C4-2B (cell line): ENCODE measurements at regions not wholly inside any gene's neighbourhood (a gene's known extent, or its start where the extent isn't known, plus 50 kb on each side); places are given as distances from the start of the nearest gene placed in this dataset.

ENCODE experiments used
- ZFX ChIP-seq: fragments of 450-650 bp; IDR thresholded peaks from 2 replicates; pipeline ENCODE4 v1.6.1; 2017
- TF ChIP-seq, protein P1 (sequence below): fragments of 450-650 bp; conservative IDR thresholded peaks from 2 replicates; pipeline ENCODE4 v1.5.1; 2017; ENCODE audit warnings: mild to moderate bottlenecking

DNA sequence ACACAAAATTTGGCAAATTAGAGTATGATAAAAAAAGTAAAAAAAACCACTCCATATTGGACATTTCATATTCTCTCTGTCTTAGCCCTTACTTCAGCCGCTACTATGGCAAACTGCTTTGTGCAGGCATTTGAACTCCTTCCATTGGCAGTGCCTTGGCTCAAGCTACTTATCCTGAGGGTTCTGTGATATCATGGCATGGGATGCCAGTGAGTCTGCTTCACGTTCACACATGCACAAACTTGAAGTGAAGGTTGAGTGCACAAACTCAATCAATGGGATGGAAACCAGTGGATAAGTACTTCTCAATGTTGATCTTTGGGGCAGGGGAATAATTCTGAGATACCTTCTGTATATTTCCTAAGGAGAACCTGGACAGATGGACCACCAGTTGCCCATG is 117.2 kb downstream of the IL20RB start:
- TF ChIP-seq, protein P1, sequence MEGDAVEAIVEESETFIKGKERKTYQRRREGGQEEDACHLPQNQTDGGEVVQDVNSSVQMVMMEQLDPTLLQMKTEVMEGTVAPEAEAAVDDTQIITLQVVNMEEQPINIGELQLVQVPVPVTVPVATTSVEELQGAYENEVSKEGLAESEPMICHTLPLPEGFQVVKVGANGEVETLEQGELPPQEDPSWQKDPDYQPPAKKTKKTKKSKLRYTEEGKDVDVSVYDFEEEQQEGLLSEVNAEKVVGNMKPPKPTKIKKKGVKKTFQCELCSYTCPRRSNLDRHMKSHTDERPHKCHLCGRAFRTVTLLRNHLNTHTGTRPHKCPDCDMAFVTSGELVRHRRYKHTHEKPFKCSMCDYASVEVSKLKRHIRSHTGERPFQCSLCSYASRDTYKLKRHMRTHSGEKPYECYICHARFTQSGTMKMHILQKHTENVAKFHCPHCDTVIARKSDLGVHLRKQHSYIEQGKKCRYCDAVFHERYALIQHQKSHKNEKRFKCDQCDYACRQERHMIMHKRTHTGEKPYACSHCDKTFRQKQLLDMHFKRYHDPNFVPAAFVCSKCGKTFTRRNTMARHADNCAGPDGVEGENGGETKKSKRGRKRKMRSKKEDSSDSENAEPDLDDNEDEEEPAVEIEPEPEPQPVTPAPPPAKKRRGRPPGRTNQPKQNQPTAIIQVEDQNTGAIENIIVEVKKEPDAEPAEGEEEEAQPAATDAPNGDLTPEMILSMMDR = no peak
- no peak for TF ChIP-seq ZFX
